ENCODE measurements at regions not wholly inside any gene's neighbourhood (a gene's known extent, or its start where the extent isn't known, plus 50 kb on each side); places are given as distances from the start of the nearest gene placed in this dataset.

DNA sequence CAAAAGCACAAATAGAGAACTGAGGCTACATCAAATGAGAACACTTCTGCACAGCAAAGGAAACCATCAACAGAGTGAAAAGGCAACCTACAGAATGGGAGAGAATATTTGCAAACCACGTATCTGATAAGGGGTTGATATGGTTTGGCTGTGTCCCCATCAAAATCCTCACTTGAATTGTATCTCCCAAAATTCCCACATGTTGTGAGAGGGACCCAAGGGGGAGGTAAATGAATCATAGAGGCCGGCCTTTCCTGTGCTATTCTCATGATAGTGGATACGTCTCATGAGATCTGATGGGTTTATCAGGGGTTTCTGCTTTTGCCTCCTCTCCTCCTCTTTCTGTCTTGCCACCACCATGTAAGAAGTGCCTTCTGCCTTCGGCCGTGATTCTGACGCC, 120.6 kb upstream of the FRMD4A start:
- TF ChIP-seq, protein P1, sequence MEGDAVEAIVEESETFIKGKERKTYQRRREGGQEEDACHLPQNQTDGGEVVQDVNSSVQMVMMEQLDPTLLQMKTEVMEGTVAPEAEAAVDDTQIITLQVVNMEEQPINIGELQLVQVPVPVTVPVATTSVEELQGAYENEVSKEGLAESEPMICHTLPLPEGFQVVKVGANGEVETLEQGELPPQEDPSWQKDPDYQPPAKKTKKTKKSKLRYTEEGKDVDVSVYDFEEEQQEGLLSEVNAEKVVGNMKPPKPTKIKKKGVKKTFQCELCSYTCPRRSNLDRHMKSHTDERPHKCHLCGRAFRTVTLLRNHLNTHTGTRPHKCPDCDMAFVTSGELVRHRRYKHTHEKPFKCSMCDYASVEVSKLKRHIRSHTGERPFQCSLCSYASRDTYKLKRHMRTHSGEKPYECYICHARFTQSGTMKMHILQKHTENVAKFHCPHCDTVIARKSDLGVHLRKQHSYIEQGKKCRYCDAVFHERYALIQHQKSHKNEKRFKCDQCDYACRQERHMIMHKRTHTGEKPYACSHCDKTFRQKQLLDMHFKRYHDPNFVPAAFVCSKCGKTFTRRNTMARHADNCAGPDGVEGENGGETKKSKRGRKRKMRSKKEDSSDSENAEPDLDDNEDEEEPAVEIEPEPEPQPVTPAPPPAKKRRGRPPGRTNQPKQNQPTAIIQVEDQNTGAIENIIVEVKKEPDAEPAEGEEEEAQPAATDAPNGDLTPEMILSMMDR (IDR thresholded peaks at IDR 0.05): no peak
- CTCF ChIA-PET: no interaction called here
- Mint-ChIP-seq H3K36me3 (ENCODE audit: low read depth) (no peaks in the 10 kb centered on the region), H3K4me1 (ENCODE audit: low read depth) (no peaks in the 10 kb centered on the region), H3K4me3 (no peak overlapping the region), H3K27me3 (no peaks in the 10 kb centered on the region), H3K27ac (no peak overlapping the region), H3K9me3 (no peaks in the 10 kb centered on the region)
- H3K27me3 ChIP-seq (ENCODE audit: control insufficient read depth in 1 of 2, insufficient read depth in 2 of 2, low read length in 2 of 2): no peaks in the 10 kb centered on the region
- H3K27ac ChIP-seq (ENCODE audit: low read depth in 1 of 2, low read length in 2 of 2): no peak overlapping the region
- no peaks in the 10 kb centered on the region for H3K4me1 ChIP-seq (ENCODE audit: insufficient read depth, low read length)
- intact Hi-C loops (cut with DNase I, micrococcal nuclease): no loop called here
- H3K9me3 ChIP-seq (ENCODE audit: control insufficient read depth in 1 of 2, insufficient read depth in 1 of 2, low read length in 2 of 2): no peaks in the 10 kb centered on the region
- no peak for DNase-seq
- no peaks in the 10 kb centered on the region for H3K36me3 ChIP-seq (ENCODE audit: insufficient read depth, low read length)
- no peak overlapping the region for H3K4me3 ChIP-seq (ENCODE audit: low read length)
- no peak for ATAC-seq (ENCODE audit: poor library complexity)
- POLR2A ChIA-PET: no interaction called here

DNA sequence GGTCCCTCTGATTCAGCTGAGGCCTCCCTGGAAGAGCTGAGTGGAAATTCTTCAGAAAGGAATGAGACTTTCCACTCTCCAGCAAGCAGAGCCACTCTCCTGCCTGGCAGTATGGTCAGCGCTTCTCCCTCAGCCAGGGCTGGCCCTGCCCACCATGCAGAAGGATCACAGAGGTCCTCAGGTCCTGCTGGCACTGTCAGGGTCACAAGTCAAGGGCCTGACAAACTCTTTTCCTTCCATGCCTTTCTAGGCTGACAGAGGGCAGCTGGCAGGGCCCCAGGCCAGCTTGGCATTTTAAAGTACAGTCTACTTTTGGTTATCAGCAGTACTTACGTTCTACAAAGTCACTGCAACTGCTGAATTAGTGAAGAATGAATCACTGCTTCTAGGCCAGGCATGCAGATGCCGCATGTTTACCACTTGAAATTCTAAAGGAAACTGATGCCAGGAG, 119.3 kb upstream of the FRMD4A start:
- ATAC-seq (ENCODE audit: poor library complexity): no peak
- no peak for DNase-seq
- H3K4me1 ChIP-seq (ENCODE audit: insufficient read depth, low read length): no peaks in the 10 kb centered on the region
- H3K9me3 Mint-ChIP-seq: no peaks in the 10 kb centered on the region
- no peak overlapping the region for H3K27ac ChIP-seq (ENCODE audit: low read depth in 1 of 2, low read length in 2 of 2)
- ChIA-PET POLR2A (no interaction called here), CTCF (no interaction called here)
- H3K27me3 Mint-ChIP-seq: no peaks in the 10 kb centered on the region
- no peaks in the 10 kb centered on the region for H3K36me3 ChIP-seq (ENCODE audit: insufficient read depth, low read length)
- H3K4me3 Mint-ChIP-seq: no peak overlapping the region
- H3K4me3 ChIP-seq (ENCODE audit: low read length): no peak overlapping the region
- H3K4me1 Mint-ChIP-seq (ENCODE audit: low read depth): no peaks in the 10 kb centered on the region
- no peaks in the 10 kb centered on the region for H3K36me3 Mint-ChIP-seq (ENCODE audit: low read depth)
- intact Hi-C loops (cut with DNase I, micrococcal nuclease): no loop called here
- H3K9me3 ChIP-seq (ENCODE audit: control insufficient read depth in 1 of 2, insufficient read depth in 1 of 2, low read length in 2 of 2): no peaks in the 10 kb centered on the region
- no peaks in the 10 kb centered on the region for H3K27me3 ChIP-seq (ENCODE audit: control insufficient read depth in 1 of 2, insufficient read depth in 2 of 2, low read length in 2 of 2)
- no peak overlapping the region for H3K27ac Mint-ChIP-seq
- TF ChIP-seq, protein P1 (IDR thresholded peaks at IDR 0.05): no peak

DNA sequence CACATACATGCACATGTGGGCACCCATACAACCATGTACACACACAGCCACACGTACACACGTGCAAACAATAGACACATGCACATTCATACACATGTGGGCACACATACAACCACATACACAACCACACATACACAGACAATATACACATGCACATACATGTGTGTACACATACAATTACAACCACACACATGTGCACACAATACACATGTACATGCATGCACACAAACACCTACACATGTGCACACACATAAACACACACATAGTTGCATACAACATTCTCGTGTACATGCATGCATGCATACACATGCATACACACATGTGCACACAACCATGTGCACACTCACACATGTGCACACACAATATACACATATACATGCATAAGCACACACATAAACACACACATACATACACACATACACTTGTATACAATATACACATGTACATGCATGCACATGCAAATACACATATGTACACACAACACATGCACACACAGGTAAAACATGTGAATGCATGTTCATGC, 118.6 kb upstream of the FRMD4A start:
- Mint-ChIP-seq H3K9me3 (no peaks in the 10 kb centered on the region), H3K4me3 (no peak overlapping the region), H3K27me3 (no peaks in the 10 kb centered on the region), H3K27ac (no peak overlapping the region), H3K36me3 (ENCODE audit: low read depth) (no peaks in the 10 kb centered on the region), H3K4me1 (ENCODE audit: low read depth) (no peaks in the 10 kb centered on the region)
- Histone ChIP-seq H3K27ac (ENCODE audit: low read depth in 1 of 2, low read length in 2 of 2) (no peak overlapping the region), H3K36me3 (ENCODE audit: insufficient read depth, low read length) (no peaks in the 10 kb centered on the region), H3K4me1 (ENCODE audit: insufficient read depth, low read length) (no peaks in the 10 kb centered on the region), H3K9me3 (ENCODE audit: control insufficient read depth in 1 of 2, insufficient read depth in 1 of 2, low read length in 2 of 2) (no peaks in the 10 kb centered on the region), H3K4me3 (ENCODE audit: low read length) (no peak overlapping the region), H3K27me3 (ENCODE audit: control insufficient read depth in 1 of 2, insufficient read depth in 2 of 2, low read length in 2 of 2) (no peaks in the 10 kb centered on the region)
- intact Hi-C loops (cut with DNase I, micrococcal nuclease): no loop called here
- TF ChIP-seq, protein P1 (IDR thresholded peaks at IDR 0.05): no peak
- POLR2A ChIA-PET: no interaction called here
- CTCF ChIA-PET: no interaction called here
- no peak for ATAC-seq (ENCODE audit: poor library complexity)
- DNase-seq: no peak

Data from CD4-positive, alpha-beta T cell (primary cell).